Vagina (tissue), 2 donors: ENCODE measurements at regions not wholly inside any gene's neighbourhood (a gene's known extent, or its start where the extent isn't known, plus 50 kb on each side); places are given as distances from the start of the nearest gene placed in this dataset.

Experiments used
- DNase-seq, 2 donors: peaks; one replicate each; pipeline ENCODE4 v3.0.0-alpha.2; 2017; ENCODE audit errors: extremely low spot score in 2 of 2
- H3K27ac ChIP-seq: fragments of 200-600 bp; sonication (generic); one replicate; pipeline ENCODE4 v1.5.1; 2019
- H3K27me3 ChIP-seq: fragments of 200-600 bp; sonication (generic); one replicate; pipeline ENCODE4 v1.5.1; 2019
- H3K36me3 ChIP-seq, 2 donors: fragments of 200-600 bp; sonication (generic); one replicate each; pipeline ENCODE4 v1.5.1; 2017 to 2019
- H3K4me1 ChIP-seq: fragments of 200-600 bp; sonication (generic); one replicate; pipeline ENCODE4 v1.5.1; 2019
- H3K4me3 ChIP-seq, 2 donors: fragments of 200-600 bp; sonication (generic); 1 replicate in 1 of 2; 2 replicates in 1 of 2; pipeline ENCODE4 v1.5.1; 2016 to 2019
- H3K9me3 ChIP-seq: fragments of 200-600 bp; sonication (generic); one replicate; pipeline ENCODE4 v1.5.1; 2019
- POLR2A ChIP-seq, 2 donors: fragments of 450-650 bp; IDR thresholded peaks; one replicate each; pipeline ENCODE4 v1.6.1; 2017; ENCODE audit warnings: antibody characterized with exemption in 2 of 2, mild to moderate bottlenecking in 2 of 2, moderate library complexity in 2 of 2
- POLR2AphosphoS5 ChIP-seq, 2 donors: sonication (generic); formaldehyde crosslinking; IDR thresholded peaks; one replicate each; pipeline ENCODE4 v1.9.0; 2017; ENCODE audit warnings: antibody characterized with exemption in 2 of 2, mild to moderate bottlenecking in 2 of 2, low read depth in 1 of 2; ENCODE audit not compliant: insufficient read depth in 1 of 2
- intact Hi-C: fragments of 100-400 bp; cut with DNase I; formaldehyde crosslinking; loops from one replicate; pipeline ENCODE4 v1.15.1; 2023
- TF ChIP-seq, protein P1 (sequence below), 3 experiments: fragments of 450-650 bp in 2 of 3; fragments of 200-600 bp in 1 of 3; sonication (generic) in 1 of 3; IDR thresholded peaks; one replicate each; pipeline ENCODE4 v1.5.1; 2017 to 2019; ENCODE audit warnings: antibody characterized with exemption in 3 of 3, mild to moderate bottlenecking in 2 of 3, moderate library complexity in 2 of 3

DNA sequence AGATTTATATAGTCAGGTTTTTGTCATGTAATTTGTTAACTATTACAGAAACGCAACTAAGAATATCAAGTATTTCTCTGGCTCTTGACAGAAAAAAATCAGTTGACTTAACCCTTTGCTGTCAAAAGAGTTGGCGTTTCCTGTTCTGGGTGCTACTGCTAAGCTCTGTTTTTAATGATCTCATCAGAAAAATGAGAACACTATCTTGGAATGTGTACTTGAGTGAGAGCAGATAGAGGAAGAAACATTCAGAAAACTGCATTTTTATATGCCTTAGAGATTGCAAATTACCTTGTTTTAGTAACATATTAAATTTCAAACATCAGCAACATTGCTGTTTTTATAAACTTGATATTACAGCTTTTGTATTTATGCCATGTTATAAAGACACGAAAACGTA lies 297.9 kb downstream of the RDH14 start:
- intact Hi-C loops = no loop called here
- Histone ChIP-seq H3K4me3 (no peak overlapping the region), H3K9me3 (no peaks in the 10 kb centered on the region), H3K27me3 (no peaks in the 10 kb centered on the region), H3K36me3 (no peaks in the 10 kb centered on the region), H3K27ac (no peak overlapping the region), H3K4me1 (no peaks in the 10 kb centered on the region)
- TF ChIP-seq POLR2A (IDR thresholded peaks at IDR 0.05) (no peak), POLR2AphosphoS5 (IDR thresholded peaks at IDR 0.05; ENCODE audit: insufficient read depth in 1 of 2, low read depth in 1 of 2) (no peak)
- TF ChIP-seq, protein P1, sequence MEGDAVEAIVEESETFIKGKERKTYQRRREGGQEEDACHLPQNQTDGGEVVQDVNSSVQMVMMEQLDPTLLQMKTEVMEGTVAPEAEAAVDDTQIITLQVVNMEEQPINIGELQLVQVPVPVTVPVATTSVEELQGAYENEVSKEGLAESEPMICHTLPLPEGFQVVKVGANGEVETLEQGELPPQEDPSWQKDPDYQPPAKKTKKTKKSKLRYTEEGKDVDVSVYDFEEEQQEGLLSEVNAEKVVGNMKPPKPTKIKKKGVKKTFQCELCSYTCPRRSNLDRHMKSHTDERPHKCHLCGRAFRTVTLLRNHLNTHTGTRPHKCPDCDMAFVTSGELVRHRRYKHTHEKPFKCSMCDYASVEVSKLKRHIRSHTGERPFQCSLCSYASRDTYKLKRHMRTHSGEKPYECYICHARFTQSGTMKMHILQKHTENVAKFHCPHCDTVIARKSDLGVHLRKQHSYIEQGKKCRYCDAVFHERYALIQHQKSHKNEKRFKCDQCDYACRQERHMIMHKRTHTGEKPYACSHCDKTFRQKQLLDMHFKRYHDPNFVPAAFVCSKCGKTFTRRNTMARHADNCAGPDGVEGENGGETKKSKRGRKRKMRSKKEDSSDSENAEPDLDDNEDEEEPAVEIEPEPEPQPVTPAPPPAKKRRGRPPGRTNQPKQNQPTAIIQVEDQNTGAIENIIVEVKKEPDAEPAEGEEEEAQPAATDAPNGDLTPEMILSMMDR (IDR thresholded peaks at IDR 0.05) = no peak
- DNase-seq = no peak

DNA sequence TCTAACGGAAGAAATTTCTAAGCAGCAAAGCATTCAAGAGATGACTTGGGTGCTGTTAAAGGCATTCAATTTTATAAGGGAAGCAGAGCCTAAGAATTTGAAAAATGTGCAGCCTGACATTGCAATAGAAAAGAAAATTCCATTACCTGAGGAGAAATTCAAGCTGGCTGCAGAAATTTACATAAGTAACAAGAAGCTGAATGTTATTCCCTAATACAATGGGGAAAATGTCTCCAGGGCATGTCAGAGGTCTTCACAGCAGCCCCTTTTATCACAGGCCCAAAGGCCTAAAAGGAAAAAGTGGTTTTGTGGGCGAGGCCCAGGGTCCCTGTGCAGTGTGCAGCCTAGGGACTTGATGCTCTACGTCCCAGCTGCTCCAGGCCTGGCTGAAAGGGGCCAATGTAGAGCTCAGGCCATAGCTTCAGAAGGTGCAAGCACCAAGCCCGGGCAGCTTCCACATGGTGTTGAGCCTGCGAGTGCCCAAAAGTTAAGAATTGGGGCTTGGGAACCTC lies 306.7 kb downstream of the RDH14 start:
- Histone ChIP-seq H3K4me3 (no peak overlapping the region), H3K36me3 (no peaks in the 10 kb centered on the region), H3K27ac (no peak overlapping the region), H3K27me3 (no peaks in the 10 kb centered on the region), H3K4me1 (no peaks in the 10 kb centered on the region), H3K9me3 (no peaks in the 10 kb centered on the region)
- TF ChIP-seq POLR2AphosphoS5 (IDR thresholded peaks at IDR 0.05; ENCODE audit: insufficient read depth in 1 of 2, low read depth in 1 of 2) = no peak
- TF ChIP-seq POLR2A (IDR thresholded peaks at IDR 0.05) = no peak
- TF ChIP-seq, protein P1 (IDR thresholded peaks at IDR 0.05) = no peak
- intact Hi-C loops = no loop called here
- DNase-seq = no peak

DNA sequence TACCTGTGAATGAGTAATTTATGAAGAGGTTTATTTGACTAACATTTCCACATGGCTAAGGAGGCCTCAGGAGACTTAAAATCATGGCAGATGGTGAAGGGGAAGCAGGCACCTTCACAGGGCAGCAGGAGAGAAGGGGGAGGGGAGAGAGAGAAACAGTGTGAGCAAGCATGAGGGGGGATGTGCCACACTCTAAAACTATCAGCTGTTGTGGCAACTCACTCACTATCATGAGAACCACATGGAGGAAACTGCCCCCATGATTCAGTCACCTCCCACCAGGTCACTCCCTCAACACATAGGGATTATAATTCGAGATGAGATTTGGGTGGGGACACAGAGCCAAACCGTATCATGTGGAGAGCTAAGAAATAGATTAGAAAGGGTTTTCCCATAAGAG lies 309.0 kb downstream of the RDH14 start:
- H3K27me3 ChIP-seq = no peaks in the 10 kb centered on the region
- no peak for TF ChIP-seq POLR2A (IDR thresholded peaks at IDR 0.05)
- TF ChIP-seq POLR2AphosphoS5 (IDR thresholded peaks at IDR 0.05; ENCODE audit: insufficient read depth in 1 of 2, low read depth in 1 of 2) = no peak
- TF ChIP-seq, protein P1 (IDR thresholded peaks at IDR 0.05) = no peak
- no peaks in the 10 kb centered on the region for H3K4me1 ChIP-seq
- intact Hi-C loops = no loop called here
- H3K4me3 ChIP-seq = no peak overlapping the region
- no peak overlapping the region for H3K27ac ChIP-seq
- no peaks in the 10 kb centered on the region for H3K36me3 ChIP-seq
- DNase-seq = no peak
- no peaks in the 10 kb centered on the region for H3K9me3 ChIP-seq

DNA sequence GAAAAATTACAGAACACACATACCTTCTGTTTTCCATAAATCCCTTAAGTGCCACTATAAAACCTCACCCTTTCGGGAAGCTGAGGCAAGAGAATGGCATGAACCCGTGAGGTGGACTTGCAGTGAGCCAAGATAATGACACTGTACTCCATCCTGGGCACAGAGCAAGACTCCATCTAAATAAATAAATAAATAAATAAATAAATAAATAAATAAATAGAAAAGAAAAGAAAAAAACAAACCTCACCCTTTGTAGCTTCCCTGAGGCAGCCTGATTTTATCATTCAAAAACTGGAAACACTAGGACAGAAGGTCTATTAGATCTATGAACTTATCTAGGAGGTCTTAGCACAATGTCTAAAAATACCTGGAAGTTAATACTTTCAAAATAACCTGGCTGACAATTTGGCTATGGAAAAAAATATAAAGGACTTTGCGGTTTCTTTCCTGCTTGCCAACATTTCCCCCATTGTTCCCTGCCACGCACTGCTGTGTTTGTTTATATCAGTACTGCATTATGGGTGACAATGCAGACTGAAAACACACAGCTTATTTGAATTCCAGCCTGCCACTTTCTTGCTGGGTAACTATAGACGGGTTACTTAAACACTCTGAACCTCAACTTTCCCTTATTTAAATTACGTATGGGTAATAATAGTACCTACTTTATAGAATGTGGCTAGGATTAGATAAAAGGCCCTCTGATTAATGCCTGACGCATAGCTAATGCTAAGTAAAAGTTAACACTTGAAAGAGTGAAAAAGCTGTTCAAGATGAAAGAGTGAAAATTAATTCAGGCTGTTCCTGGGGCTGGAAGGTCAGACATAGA lies 313.0 kb downstream of the RDH14 start:
- no peaks in the 10 kb centered on the region for H3K36me3 ChIP-seq
- intact Hi-C loops = no loop called here
- no peaks in the 10 kb centered on the region for H3K4me1 ChIP-seq
- DNase-seq = no peak
- no peak overlapping the region for H3K27ac ChIP-seq
- H3K27me3 ChIP-seq = no peaks in the 10 kb centered on the region
- no peak overlapping the region for H3K4me3 ChIP-seq
- TF ChIP-seq POLR2A (IDR thresholded peaks at IDR 0.05) = no peak
- TF ChIP-seq, protein P1 (IDR thresholded peaks at IDR 0.05) = no peak
- no peak for TF ChIP-seq POLR2AphosphoS5 (IDR thresholded peaks at IDR 0.05; ENCODE audit: insufficient read depth in 1 of 2, low read depth in 1 of 2)
- H3K9me3 ChIP-seq = no peaks in the 10 kb centered on the region

DNA sequence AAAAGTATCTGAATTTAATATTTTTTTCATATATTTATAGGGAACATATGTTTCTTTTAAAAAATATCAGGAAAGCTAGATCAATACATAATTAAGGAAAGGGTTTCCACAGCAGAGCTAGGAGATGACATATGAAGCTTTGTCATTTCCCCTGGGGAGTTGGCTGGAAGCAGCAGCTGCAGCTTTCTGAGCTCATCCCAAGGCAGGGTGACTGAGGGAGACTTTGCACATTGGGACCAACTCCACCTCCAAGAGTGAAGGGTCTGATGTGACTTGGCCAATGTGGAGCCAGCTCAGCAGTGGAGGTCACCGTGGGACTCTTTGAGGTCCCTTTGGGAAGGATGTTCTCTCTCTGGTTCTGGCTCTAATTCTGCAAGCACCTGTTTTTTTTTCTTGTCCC lies 315.1 kb downstream of the RDH14 start:
- DNase-seq = no peak
- no peaks in the 10 kb centered on the region for H3K36me3 ChIP-seq

More for the DNA sequence above, 315.1 kb downstream of the RDH14 start:
- H3K27ac ChIP-seq = no peak overlapping the region
- no peaks in the 10 kb centered on the region for H3K9me3 ChIP-seq
- no peaks in the 10 kb centered on the region for H3K27me3 ChIP-seq
- no peak for TF ChIP-seq POLR2AphosphoS5 (IDR thresholded peaks at IDR 0.05; ENCODE audit: insufficient read depth in 1 of 2, low read depth in 1 of 2)
- TF ChIP-seq POLR2A (IDR thresholded peaks at IDR 0.05) = no peak
- TF ChIP-seq, protein P1 (IDR thresholded peaks at IDR 0.05) = no peak
- no peaks in the 10 kb centered on the region for H3K4me1 ChIP-seq
- intact Hi-C loops = no loop called here
- H3K4me3 ChIP-seq = no peak overlapping the region
